ENCODE measurements at regions not wholly inside any gene's neighbourhood (a gene's known extent, or its start where the extent isn't known, plus 50 kb on each side); places are given as distances from the start of the nearest gene placed in this dataset.

DNA sequence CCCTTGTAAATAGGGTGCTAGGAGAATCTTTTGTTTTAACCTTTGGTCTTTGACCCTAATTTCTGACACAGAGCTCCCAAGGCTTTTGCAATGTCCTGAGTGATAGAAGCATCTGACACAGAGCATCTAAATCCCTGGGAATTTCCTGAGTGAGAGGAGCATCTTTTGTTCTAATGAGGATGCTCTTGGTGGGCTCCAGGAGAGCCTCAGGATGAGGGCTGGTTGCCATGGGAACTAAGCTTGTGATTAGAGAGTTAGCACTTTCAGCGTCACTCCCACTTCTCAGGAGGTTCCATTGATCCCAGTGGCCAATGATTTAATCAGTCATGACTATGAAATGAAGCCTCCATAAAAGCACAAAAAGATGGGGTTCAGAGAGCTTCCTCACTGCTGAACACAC, 264.8 kb downstream of the KIF20B start:
- ATAC-seq (ENCODE audit: poor library complexity) (no peak), DNase-seq (no peak)
- Histone ChIP-seq H3K4me3 (ENCODE audit: low read length) (no peak overlapping the region), H3K4me1 (ENCODE audit: insufficient read depth, low read length) (no peaks in the 10 kb centered on the region), H3K9me3 (ENCODE audit: control insufficient read depth in 1 of 2, insufficient read depth in 1 of 2, low read length in 2 of 2) (no peaks in the 10 kb centered on the region), H3K36me3 (ENCODE audit: insufficient read depth, low read length) (no peaks in the 10 kb centered on the region), H3K27ac (ENCODE audit: low read depth in 1 of 2, low read length in 2 of 2) (no peak overlapping the region), H3K27me3 (ENCODE audit: control insufficient read depth in 1 of 2, insufficient read depth in 2 of 2, low read length in 2 of 2) (peaks cover 0 to 2% of the 10 kb centered on the region in 2 experiments)
- no peak for TF ChIP-seq CTCF (IDR thresholded peaks at IDR 0.05)
- Mint-ChIP-seq H3K27me3 (peaks cover 5% of the 10 kb centered on the region), H3K36me3 (ENCODE audit: low read depth) (no peaks in the 10 kb centered on the region), H3K4me1 (ENCODE audit: low read depth) (no peaks in the 10 kb centered on the region), H3K4me3 (no peak overlapping the region), H3K27ac (no peak overlapping the region), H3K9me3 (no peaks in the 10 kb centered on the region)
- ChIA-PET POLR2A (no interaction called here), CTCF (no interaction called here)
- intact Hi-C loops (cut with DNase I, micrococcal nuclease): no loop called here

GRCh38 chr10:89973326-89973725, 271.9 kb downstream of the KIF20B start:
- ChIA-PET POLR2A (no interaction called here), CTCF (interaction anchor here (0.7 kb wide), 1 partner anchor 126 kb away, joined by 3 read pairs; no protein-coding TSS in a partner anchor)
- Mint-ChIP-seq H3K36me3 (ENCODE audit: low read depth) (no peaks in the 10 kb centered on the region), H3K4me3 (no peak overlapping the region), H3K4me1 (ENCODE audit: low read depth) (no peaks in the 10 kb centered on the region), H3K9me3 (no peaks in the 10 kb centered on the region), H3K27ac (no peak overlapping the region), H3K27me3 (no peaks in the 10 kb centered on the region)
- Histone ChIP-seq H3K27ac (ENCODE audit: low read depth in 1 of 2, low read length in 2 of 2) (no peak overlapping the region), H3K36me3 (ENCODE audit: insufficient read depth, low read length) (no peaks in the 10 kb centered on the region), H3K9me3 (ENCODE audit: control insufficient read depth in 1 of 2, insufficient read depth in 1 of 2, low read length in 2 of 2) (no peaks in the 10 kb centered on the region), H3K4me1 (ENCODE audit: insufficient read depth, low read length) (no peaks in the 10 kb centered on the region), H3K4me3 (ENCODE audit: low read length) (no peak overlapping the region), H3K27me3 (ENCODE audit: control insufficient read depth in 1 of 2, insufficient read depth in 2 of 2, low read length in 2 of 2) (peaks cover 0 to 3% of the 10 kb centered on the region in 2 experiments)
- intact Hi-C loops (cut with DNase I, micrococcal nuclease): no loop called here
- ATAC-seq (ENCODE audit: poor library complexity) (no peak), DNase-seq (no peak)
- no peak for TF ChIP-seq CTCF (IDR thresholded peaks at IDR 0.05)

DNA sequence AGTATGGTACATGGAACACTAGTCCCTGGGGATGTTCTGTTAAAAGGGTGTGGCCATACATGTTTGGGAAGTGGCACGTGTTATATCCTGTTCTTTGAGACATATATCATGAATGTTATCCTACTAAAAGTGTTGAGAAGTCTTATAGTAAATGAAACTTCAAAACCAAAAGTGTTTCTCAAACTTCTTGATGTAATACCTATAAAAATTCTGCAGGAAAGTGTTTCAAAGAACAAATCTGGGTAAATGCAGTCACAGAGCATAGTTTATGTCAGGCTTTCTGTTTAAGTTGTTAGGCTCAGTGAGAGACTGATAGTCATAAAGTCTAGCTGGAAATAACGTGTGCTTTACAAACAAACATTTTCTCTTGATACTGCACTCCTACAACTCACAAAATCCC, 273.7 kb downstream of the KIF20B start:
- ChIA-PET CTCF (no interaction called here), POLR2A (no interaction called here)
- Histone ChIP-seq H3K27me3 (ENCODE audit: control insufficient read depth in 1 of 2, insufficient read depth in 2 of 2, low read length in 2 of 2) (peaks cover 0 to 3% of the 10 kb centered on the region in 2 experiments), H3K36me3 (ENCODE audit: insufficient read depth, low read length) (no peaks in the 10 kb centered on the region), H3K9me3 (ENCODE audit: control insufficient read depth in 1 of 2, insufficient read depth in 1 of 2, low read length in 2 of 2) (no peaks in the 10 kb centered on the region), H3K27ac (ENCODE audit: low read depth in 1 of 2, low read length in 2 of 2) (no peak overlapping the region), H3K4me1 (ENCODE audit: insufficient read depth, low read length) (no peaks in the 10 kb centered on the region), H3K4me3 (ENCODE audit: low read length) (no peak overlapping the region)
- no peak for DNase-seq
- H3K4me1 Mint-ChIP-seq (ENCODE audit: low read depth): no peaks in the 10 kb centered on the region
- intact Hi-C loops (cut with DNase I, micrococcal nuclease): no loop called here
- H3K4me3 Mint-ChIP-seq: no peak overlapping the region
- ATAC-seq (ENCODE audit: poor library complexity): no peak
- no peaks in the 10 kb centered on the region for H3K36me3 Mint-ChIP-seq (ENCODE audit: low read depth)
- H3K27ac Mint-ChIP-seq: no peak overlapping the region
- H3K9me3 Mint-ChIP-seq: no peaks in the 10 kb centered on the region
- TF ChIP-seq CTCF (IDR thresholded peaks at IDR 0.05): no peak
- H3K27me3 Mint-ChIP-seq: no peaks in the 10 kb centered on the region

Data from CD4-positive, alpha-beta T cell (primary cell).